H1 (cell line): ENCODE measurements at regions not wholly inside any gene's neighbourhood (a gene's known extent, or its start where the extent isn't known, plus 50 kb on each side); places are given as distances from the start of the nearest gene placed in this dataset.

ENCODE experiments used
- RXRA ChIP-seq: IDR thresholded peaks from 2 replicates; pipeline ENCODE4 v1.6.1; 2011; ENCODE audit warnings: low read depth, mild to moderate bottlenecking, low read length, moderate library complexity; ENCODE audit not compliant: insufficient read depth

- TF ChIP-seq RXRA: no peak
Measured at GRCh38 chr17:53016085-53016484, 806.6 kb upstream of the KIF2B start (continued).
